GM08714 (cell line): ENCODE measurements at regions not wholly inside any gene's neighbourhood (a gene's known extent, or its start where the extent isn't known, plus 50 kb on each side); places are given as distances from the start of the nearest gene placed in this dataset.
"Not testable (repeated sequence)": the region's sequence is repeated elsewhere in the genome, so short reads cannot be mapped to it uniquely, and the experiment has no call there.

ENCODE experiments used
- H3K4me3 ChIP-seq: fragments of 200-500 bp; sonication (Bioruptor generic); 2 replicates; pipeline ENCODE4 v1.5.1; 2014; ENCODE audit warnings: mild to moderate bottlenecking, low read length, inconsistent platforms
- ZNF274 ChIP-seq: IDR thresholded peaks from 2 replicates; pipeline ENCODE4 v1.6.1; 2012; ENCODE audit warnings: mild to moderate bottlenecking, low read depth, low read length

DNA sequence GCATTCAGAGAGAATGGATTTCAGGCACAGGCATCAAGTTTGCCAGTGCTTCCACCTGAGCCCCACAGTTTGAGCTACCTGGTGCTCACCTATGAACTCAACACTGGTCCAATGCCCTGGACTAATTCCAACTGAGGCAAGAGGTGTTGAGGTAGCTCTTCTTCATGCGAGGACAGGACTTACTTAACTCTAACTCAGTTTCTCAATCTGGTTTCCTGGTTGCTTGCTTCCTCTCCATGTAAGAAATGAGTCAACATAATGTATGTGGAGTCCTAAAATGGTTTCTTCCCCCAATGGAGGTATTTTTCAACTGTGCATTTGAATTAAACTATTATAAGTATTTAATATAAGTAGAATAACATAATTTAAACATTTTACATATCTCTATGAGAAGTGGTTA is 523.6 kb upstream of the DAB2 start:
- H3K4me3 ChIP-seq: no peak overlapping the region

GRCh38 chr5:39947657-39948056 is 522.9 kb upstream of the DAB2 start:
- TF ChIP-seq ZNF274: no peak
- H3K4me3 ChIP-seq: no peak overlapping the region

More for the DNA sequence above, 523.6 kb upstream of the DAB2 start:
- TF ChIP-seq ZNF274: no peak

DNA sequence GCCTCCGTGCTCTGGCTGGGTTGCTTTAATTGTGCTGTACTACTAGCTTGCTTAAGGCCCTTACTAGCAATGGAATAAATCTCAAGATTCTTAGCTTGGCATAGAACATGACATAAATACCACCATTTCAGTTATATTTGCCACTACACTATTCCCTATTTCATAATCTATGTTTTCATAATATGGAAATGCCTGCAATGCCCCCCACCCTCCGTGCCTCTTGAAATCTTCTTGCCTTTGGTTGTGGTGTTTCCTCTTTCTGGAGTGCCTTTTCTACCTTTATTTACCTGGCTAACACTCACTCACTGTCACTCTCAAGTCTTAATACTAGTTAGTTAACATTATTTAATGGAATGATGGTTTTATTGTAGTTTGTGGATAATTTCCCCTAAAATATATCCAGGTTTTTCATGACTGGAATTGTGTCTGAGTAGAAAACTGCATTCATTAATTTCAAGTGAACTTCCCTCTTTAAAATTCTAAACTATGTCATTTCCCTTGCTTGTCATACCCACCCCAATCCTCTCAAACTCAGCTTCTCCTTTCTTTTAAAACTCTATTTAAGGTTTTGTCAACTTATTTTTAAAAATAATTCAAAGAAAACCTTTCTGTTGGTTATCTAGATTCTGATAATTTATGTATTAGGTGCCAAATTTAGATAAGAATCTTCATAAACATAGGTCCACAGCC is 521.7 kb upstream of the DAB2 start:
- TF ChIP-seq ZNF274: no peak

DNA sequence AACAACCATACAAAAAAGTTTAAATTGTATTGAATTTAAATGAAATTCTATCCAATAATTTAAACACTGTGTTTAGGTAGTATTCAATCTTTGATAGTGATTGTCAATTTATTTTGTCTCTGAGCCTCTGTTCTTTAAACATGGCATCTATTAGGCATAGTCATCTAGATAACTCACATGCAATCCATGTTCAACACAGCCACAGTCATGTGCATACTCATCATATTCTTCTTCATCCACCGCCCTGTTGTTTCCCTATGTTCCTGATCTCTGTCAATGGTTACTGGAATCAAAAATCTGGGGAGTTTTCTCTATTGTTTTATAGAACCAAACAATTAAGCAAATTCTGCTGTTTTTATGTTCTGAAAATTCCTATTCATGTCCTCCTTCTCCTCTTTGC is 521.1 kb upstream of the DAB2 start:
- H3K4me3 ChIP-seq: no peak overlapping the region
- no peak for TF ChIP-seq ZNF274

More for the DNA sequence above, 521.7 kb upstream of the DAB2 start:
- H3K4me3 ChIP-seq: no peak overlapping the region

DNA sequence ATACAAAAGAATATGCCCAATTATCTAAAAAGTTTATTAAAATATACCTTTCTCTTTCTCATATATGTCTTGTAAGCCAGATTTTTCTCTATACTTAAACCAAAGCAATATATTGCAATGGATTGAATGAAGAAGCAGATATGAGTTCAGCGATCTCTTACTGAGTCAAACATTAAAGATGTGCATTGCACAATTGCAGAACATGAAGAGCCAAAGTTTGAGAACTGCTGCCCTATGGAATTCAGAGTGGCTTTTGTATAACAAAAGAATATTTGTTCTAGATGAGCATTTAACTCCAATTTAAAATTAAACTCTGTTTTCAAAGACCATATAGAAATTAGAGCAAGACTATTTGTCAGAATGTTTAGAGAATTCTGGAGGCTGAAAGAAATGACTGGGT is 519.0 kb upstream of the DAB2 start:
- no peak for TF ChIP-seq ZNF274
- no peak overlapping the region for H3K4me3 ChIP-seq

DNA sequence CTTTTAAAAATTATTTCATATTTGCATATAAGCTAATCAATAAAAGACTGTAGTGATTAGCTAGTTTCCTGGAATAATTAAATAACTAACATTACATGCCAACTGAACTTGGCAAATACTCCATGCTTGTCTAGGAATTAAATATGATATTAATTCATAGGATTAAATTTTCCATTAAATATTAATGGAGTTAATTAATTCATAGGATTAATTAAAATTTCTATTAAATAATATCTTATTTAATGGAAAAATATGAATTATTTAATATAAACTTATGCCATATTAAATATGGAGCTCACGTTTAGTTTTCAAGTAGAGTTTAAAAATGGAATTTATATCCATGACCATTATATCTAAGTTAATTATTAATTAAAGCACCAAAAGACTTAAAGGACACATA is 517.8 kb upstream of the DAB2 start:
- no peak overlapping the region for H3K4me3 ChIP-seq
- no peak for TF ChIP-seq ZNF274

- TF ChIP-seq ZNF274: no peak
- H3K4me3 ChIP-seq: no peak overlapping the region
These were observed 516.6 kb upstream of the DAB2 start for GRCh38 chr5:39941416-39941815.

- no peak for TF ChIP-seq ZNF274
These were observed 510.1 kb upstream of the DAB2 start for GRCh38 chr5:39934830-39935229.

GRCh38 chr5:39933061-39933460 is 508.3 kb upstream of the DAB2 start:
- no peak overlapping the region for H3K4me3 ChIP-seq
- TF ChIP-seq ZNF274: no peak

More at GRCh38 chr5:39934830-39935229, 510.1 kb upstream of the DAB2 start:
- no peak overlapping the region for H3K4me3 ChIP-seq

DNA sequence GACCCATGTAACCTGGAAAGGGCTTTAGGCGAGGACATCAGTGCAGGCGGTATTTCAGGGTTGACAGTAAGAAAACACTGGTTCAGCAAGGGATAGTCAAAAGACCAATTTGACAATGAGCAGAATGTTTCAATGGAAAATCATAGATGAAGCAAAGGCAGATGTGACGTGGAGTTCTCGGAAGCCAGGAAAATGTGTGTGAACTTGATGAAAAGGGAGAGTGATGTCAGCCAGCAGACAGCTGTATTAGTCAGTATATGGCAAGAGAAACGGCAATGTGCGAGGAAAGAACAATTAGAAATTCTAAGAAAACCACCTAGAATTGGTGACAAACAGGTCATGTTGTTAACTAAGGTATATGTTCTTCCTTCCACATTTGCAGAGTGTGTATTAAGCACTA is 503.9 kb upstream of the DAB2 start:
- H3K4me3 ChIP-seq: no peak overlapping the region
- no peak for TF ChIP-seq ZNF274

GRCh38 chr5:39919876-39920275 is 495.1 kb upstream of the DAB2 start:
- H3K4me3 ChIP-seq: no peak overlapping the region
- no peak for TF ChIP-seq ZNF274

DNA sequence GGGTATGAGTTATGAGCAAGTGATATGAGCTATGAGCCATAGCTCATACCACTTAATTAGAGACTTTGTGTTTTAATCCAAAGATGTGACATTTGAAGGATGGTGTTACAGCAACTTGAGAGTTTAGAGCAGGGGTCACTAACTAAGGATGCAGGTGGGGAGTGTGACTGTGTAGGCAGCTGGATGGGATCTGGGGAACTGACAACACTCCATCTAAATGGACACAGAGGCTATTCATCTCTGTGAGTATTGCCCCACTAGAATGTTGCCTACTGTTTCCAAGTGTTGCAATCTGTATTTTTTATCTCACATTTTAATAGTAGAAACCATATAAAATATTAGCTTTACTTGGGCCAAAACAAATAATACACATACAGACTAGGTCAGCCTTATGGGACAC is 488.1 kb upstream of the DAB2 start:
- no peak for TF ChIP-seq ZNF274
- no peak overlapping the region for H3K4me3 ChIP-seq

- not testable (repeated sequence) for H3K4me3 ChIP-seq
These were observed 482.6 kb upstream of the DAB2 start for GRCh38 chr5:39907267-39907951.

DNA sequence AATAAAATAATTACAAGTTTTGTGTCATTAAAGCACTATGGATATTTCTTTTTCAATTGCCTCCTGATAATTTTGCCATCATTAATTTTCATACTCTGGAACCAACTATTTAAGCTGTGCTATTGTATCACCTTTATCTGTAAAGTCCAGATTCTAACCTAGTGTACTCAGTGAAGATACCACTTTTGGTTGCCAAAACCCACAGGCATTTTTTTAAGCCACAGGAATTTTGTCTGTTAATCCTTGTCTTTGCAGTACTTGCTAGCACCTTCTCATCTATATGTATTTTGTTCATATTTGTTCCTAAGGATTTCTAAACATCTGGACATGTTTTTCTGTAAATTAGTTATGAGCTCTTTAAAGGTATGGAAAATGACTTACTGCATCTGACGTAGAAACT is 481.4 kb upstream of the DAB2 start:
- H3K4me3 ChIP-seq: no peak overlapping the region
- no peak for TF ChIP-seq ZNF274

- no peak overlapping the region for H3K4me3 ChIP-seq
- TF ChIP-seq ZNF274: no peak
These were observed 480.6 kb upstream of the DAB2 start for GRCh38 chr5:39905356-39905755.

DNA sequence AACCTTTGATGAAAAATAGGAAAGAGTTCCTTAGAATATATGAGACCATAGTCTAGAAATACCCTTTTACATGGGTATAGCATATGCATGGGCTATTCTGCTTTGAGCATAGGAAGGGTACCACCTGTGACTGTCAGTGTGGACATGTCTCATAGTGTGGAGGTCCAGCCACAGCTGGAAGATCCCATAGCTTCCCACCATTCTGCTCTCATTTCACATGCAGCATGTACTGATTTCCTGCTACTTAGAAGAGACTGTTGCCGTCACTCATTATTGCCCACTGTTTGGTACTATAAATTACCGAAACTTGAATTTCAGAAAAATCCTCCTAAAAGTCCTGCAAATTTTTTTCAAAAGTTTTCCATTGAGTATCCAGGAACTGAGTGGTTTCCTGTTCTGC is 477.8 kb upstream of the DAB2 start:
- TF ChIP-seq ZNF274: no peak
- H3K4me3 ChIP-seq: no peak overlapping the region
